ENCODE measurements at regions not wholly inside any gene's neighbourhood (a gene's known extent, or its start where the extent isn't known, plus 50 kb on each side); places are given as distances from the start of the nearest gene placed in this dataset.
A peak's percentile ranks its signal among the peaks of the same experiment; 100 is the strongest.

GRCh38 chr2:120540719-120541552, 194.7 kb upstream of the GLI2 start:
- no peak overlapping the region for H2BK15ac ChIP-seq (ENCODE audit: low read length)
- H4K91ac ChIP-seq (ENCODE audit: low read depth, low read length, poor library complexity) = no peak overlapping the region
- DNase-seq (ENCODE audit: low spot score) = no peak
- no peaks in the 10 kb centered on the region for H3K79me1 ChIP-seq (ENCODE audit: low read depth, low read length)
- H2BK12ac ChIP-seq (ENCODE audit: low read length) = no peak overlapping the region
- peaks cover 0 to 1% of the 10 kb centered on the region in 2 donors for H3K4me1 ChIP-seq (ENCODE audit: control insufficient read depth in 2 of 2, insufficient read depth in 1 of 2, low read depth in 1 of 2, low read length in 2 of 2)
- no peak overlapping the region for H2BK5ac ChIP-seq (ENCODE audit: low read length)
- H2BK120ac ChIP-seq (ENCODE audit: low read depth, low read length) = no peak overlapping the region
- H3K9me3 ChIP-seq (replicated peaks in 1 of 2; ENCODE audit: control insufficient read depth in 2 of 2, insufficient read depth in 1 of 2, low read depth in 1 of 2, low read length in 2 of 2) = peaks cover 0 to under 1% of the 10 kb centered on the region in 2 donors
- H3K23ac ChIP-seq (ENCODE audit: low read depth, low read length, poor library complexity) = no peak overlapping the region
- H2AK5ac ChIP-seq (ENCODE audit: low read depth, low read length) = peak overlapping the region; percentile 22
- H2AFZ ChIP-seq (ENCODE audit: low read length) = no peak overlapping the region
- H3K18ac ChIP-seq (ENCODE audit: low read length) = peak overlapping the region; percentile 54
- no peak overlapping the region for H3K14ac ChIP-seq (ENCODE audit: low read length)
- no peak overlapping the region for H3K4me2 ChIP-seq (ENCODE audit: insufficient read depth, low read length, poor library complexity, severe bottlenecking)
- no peak overlapping the region for H4K8ac ChIP-seq (ENCODE audit: low read depth, low read length)
- H3K27me3 ChIP-seq (ENCODE audit: control insufficient read depth in 3 of 3, insufficient read depth in 3 of 3, low read depth in 1 of 3, low read length in 3 of 3) = peaks cover 0 to 66% (median 0%) of the 10 kb centered on the region in 3 experiments
- H3K4me3 ChIP-seq (ENCODE audit: low read length in 2 of 2) = no peak overlapping the region
- no peak overlapping the region for H3K27ac ChIP-seq (replicated peaks; ENCODE audit: low read length)
- no CpG with 5 or more reads among the region's 13 CpGs for WGBS, 2 donors (ENCODE audit: extremely low coverage in 2 of 2, insufficient read length in 2 of 2, insufficient replicate concordance in 1 of 2)
- H3K36me3 ChIP-seq (replicated peaks in 1 of 2; ENCODE audit: control insufficient read depth in 2 of 2, insufficient read depth in 2 of 2, low read length in 2 of 2) = no peaks in the 10 kb centered on the region
- no peak overlapping the region for H3K9ac ChIP-seq (ENCODE audit: low read depth, low read length, poor library complexity)
- H3K4ac ChIP-seq (ENCODE audit: low read length) = no peak overlapping the region

- no peak overlapping the region for H3K27ac ChIP-seq (replicated peaks; ENCODE audit: low read length)
- H2BK120ac ChIP-seq (ENCODE audit: low read depth, low read length) = no peak overlapping the region
- H4K8ac ChIP-seq (ENCODE audit: low read depth, low read length) = no peak overlapping the region
- no CpG with 5 or more reads among the region's 7 CpGs for WGBS, 2 donors (ENCODE audit: extremely low coverage in 2 of 2, insufficient read length in 2 of 2, insufficient replicate concordance in 1 of 2)
- H3K4me3 ChIP-seq (ENCODE audit: low read length in 2 of 2) = no peak overlapping the region
- no peaks in the 10 kb centered on the region for H3K36me3 ChIP-seq (replicated peaks in 1 of 2; ENCODE audit: control insufficient read depth in 2 of 2, insufficient read depth in 2 of 2, low read length in 2 of 2)
- no peak overlapping the region for H4K91ac ChIP-seq (ENCODE audit: low read depth, low read length, poor library complexity)
- H3K4me2 ChIP-seq (ENCODE audit: insufficient read depth, low read length, poor library complexity, severe bottlenecking) = no peak overlapping the region
- H3K23ac ChIP-seq (ENCODE audit: low read depth, low read length, poor library complexity) = no peak overlapping the region
- H2BK12ac ChIP-seq (ENCODE audit: low read length) = no peak overlapping the region
- no peak overlapping the region for H2BK5ac ChIP-seq (ENCODE audit: low read length)
- H3K4ac ChIP-seq (ENCODE audit: low read length) = no peak overlapping the region
- no peak overlapping the region for H3K14ac ChIP-seq (ENCODE audit: low read length)
- H3K27me3 ChIP-seq (ENCODE audit: control insufficient read depth in 3 of 3, insufficient read depth in 3 of 3, low read depth in 1 of 3, low read length in 3 of 3) = peaks cover 0 to 70% (median 0%) of the 10 kb centered on the region in 3 experiments
- peaks cover 0 to 3% of the 10 kb centered on the region in 2 donors for H3K4me1 ChIP-seq (ENCODE audit: control insufficient read depth in 2 of 2, insufficient read depth in 1 of 2, low read depth in 1 of 2, low read length in 2 of 2)
- no peaks in the 10 kb centered on the region for H3K9me3 ChIP-seq (replicated peaks in 1 of 2; ENCODE audit: control insufficient read depth in 2 of 2, insufficient read depth in 1 of 2, low read depth in 1 of 2, low read length in 2 of 2)
- peak overlapping the region; percentile 54 for H3K18ac ChIP-seq (ENCODE audit: low read length)
- H2BK15ac ChIP-seq (ENCODE audit: low read length) = no peak overlapping the region
- no peak overlapping the region for H2AFZ ChIP-seq (ENCODE audit: low read length)
- no peaks in the 10 kb centered on the region for H3K79me1 ChIP-seq (ENCODE audit: low read depth, low read length)
- no peak for DNase-seq (ENCODE audit: low spot score)
- no peak overlapping the region for H3K9ac ChIP-seq (ENCODE audit: low read depth, low read length, poor library complexity)
- peak overlapping the region; percentile 22 for H2AK5ac ChIP-seq (ENCODE audit: low read depth, low read length)
Observed at GRCh38 chr2:120541553-120541932, 194.1 kb upstream of the GLI2 start.

GRCh38 chr2:120541972-120542670, 193.5 kb upstream of the GLI2 start:
- no peak overlapping the region for H3K9ac ChIP-seq (ENCODE audit: low read depth, low read length, poor library complexity)
- H3K4ac ChIP-seq (ENCODE audit: low read length) = no peak overlapping the region
- H3K4me3 ChIP-seq (ENCODE audit: low read length in 2 of 2) = no peak overlapping the region
- no peak overlapping the region for H2BK5ac ChIP-seq (ENCODE audit: low read length)
- peaks cover 0 to 72% (median 0%) of the 10 kb centered on the region in 3 experiments for H3K27me3 ChIP-seq (ENCODE audit: control insufficient read depth in 3 of 3, insufficient read depth in 3 of 3, low read depth in 1 of 3, low read length in 3 of 3)
- no CpG with 5 or more reads among the region's 7 CpGs for WGBS, 2 donors (ENCODE audit: extremely low coverage in 2 of 2, insufficient read length in 2 of 2, insufficient replicate concordance in 1 of 2)
- H3K18ac ChIP-seq (ENCODE audit: low read length) = no peak overlapping the region
- no peak overlapping the region for H2BK120ac ChIP-seq (ENCODE audit: low read depth, low read length)
- no peaks in the 10 kb centered on the region for H3K36me3 ChIP-seq (replicated peaks in 1 of 2; ENCODE audit: control insufficient read depth in 2 of 2, insufficient read depth in 2 of 2, low read length in 2 of 2)
- H3K79me1 ChIP-seq (ENCODE audit: low read depth, low read length) = no peaks in the 10 kb centered on the region
- no peak overlapping the region for H2AFZ ChIP-seq (ENCODE audit: low read length)
- no peak overlapping the region for H3K27ac ChIP-seq (replicated peaks; ENCODE audit: low read length)
- H3K9me3 ChIP-seq (replicated peaks in 1 of 2; ENCODE audit: control insufficient read depth in 2 of 2, insufficient read depth in 1 of 2, low read depth in 1 of 2, low read length in 2 of 2) = no peaks in the 10 kb centered on the region
- H3K4me2 ChIP-seq (ENCODE audit: insufficient read depth, low read length, poor library complexity, severe bottlenecking) = no peak overlapping the region
- no peak overlapping the region for H2AK5ac ChIP-seq (ENCODE audit: low read depth, low read length)
- no peak overlapping the region for H4K8ac ChIP-seq (ENCODE audit: low read depth, low read length)
- no peak overlapping the region for H2BK15ac ChIP-seq (ENCODE audit: low read length)
- no peak overlapping the region for H3K14ac ChIP-seq (ENCODE audit: low read length)
- no peak for DNase-seq (ENCODE audit: low spot score)
- H2BK12ac ChIP-seq (ENCODE audit: low read length) = no peak overlapping the region
- H4K91ac ChIP-seq (ENCODE audit: low read depth, low read length, poor library complexity) = no peak overlapping the region
- H3K23ac ChIP-seq (ENCODE audit: low read depth, low read length, poor library complexity) = no peak overlapping the region
- peaks cover 0 to 3% of the 10 kb centered on the region in 2 donors for H3K4me1 ChIP-seq (ENCODE audit: control insufficient read depth in 2 of 2, insufficient read depth in 1 of 2, low read depth in 1 of 2, low read length in 2 of 2)

- Histone ChIP-seq H4K91ac (ENCODE audit: low read depth, low read length, poor library complexity) (no peak overlapping the region), H3K14ac (ENCODE audit: low read length) (no peak overlapping the region), H4K8ac (ENCODE audit: low read depth, low read length) (no peak overlapping the region), H2AFZ (ENCODE audit: low read length) (no peak overlapping the region), H3K36me3 (replicated peaks in 1 of 2; ENCODE audit: control insufficient read depth in 2 of 2, insufficient read depth in 2 of 2, low read length in 2 of 2) (no peaks in the 10 kb centered on the region), H2BK5ac (ENCODE audit: low read length) (no peak overlapping the region), H3K9ac (ENCODE audit: low read depth, low read length, poor library complexity) (no peak overlapping the region), H3K27me3 (ENCODE audit: control insufficient read depth in 3 of 3, insufficient read depth in 3 of 3, low read depth in 1 of 3, low read length in 3 of 3) (peaks cover 0 to 75% (median 0%) of the 10 kb centered on the region in 3 experiments), H3K4me2 (ENCODE audit: insufficient read depth, low read length, poor library complexity, severe bottlenecking) (no peak overlapping the region), H3K27ac (replicated peaks; ENCODE audit: low read length) (no peak overlapping the region), H2BK15ac (ENCODE audit: low read length) (no peak overlapping the region), H2AK5ac (ENCODE audit: low read depth, low read length) (no peak overlapping the region), H3K4me1 (ENCODE audit: control insufficient read depth in 2 of 2, insufficient read depth in 1 of 2, low read depth in 1 of 2, low read length in 2 of 2) (peaks cover 0 to 3% of the 10 kb centered on the region in 2 donors), H3K18ac (ENCODE audit: low read length) (no peak overlapping the region), H2BK12ac (ENCODE audit: low read length) (no peak overlapping the region), H2BK120ac (ENCODE audit: low read depth, low read length) (no peak overlapping the region), H3K23ac (ENCODE audit: low read depth, low read length, poor library complexity) (no peak overlapping the region), H3K4ac (ENCODE audit: low read length) (no peak overlapping the region), H3K9me3 (replicated peaks in 1 of 2; ENCODE audit: control insufficient read depth in 2 of 2, insufficient read depth in 1 of 2, low read depth in 1 of 2, low read length in 2 of 2) (no peaks in the 10 kb centered on the region), H3K4me3 (ENCODE audit: low read length in 2 of 2) (no peak overlapping the region), H3K79me1 (ENCODE audit: low read depth, low read length) (no peaks in the 10 kb centered on the region)
- WGBS, 2 donors (ENCODE audit: extremely low coverage in 2 of 2, insufficient read length in 2 of 2, insufficient replicate concordance in 1 of 2) = no CpG with 5 or more reads among the region's 13 CpGs
- DNase-seq (ENCODE audit: low spot score) = no peak
Observed at GRCh38 chr2:120542911-120543527, 192.6 kb upstream of the GLI2 start.

Data from neuronal stem cell (in vitro differentiated cells).